HEK293T (cell line): ENCODE measurements at regions not wholly inside any gene's neighbourhood (a gene's known extent, or its start where the extent isn't known, plus 50 kb on each side); places are given as distances from the start of the nearest gene placed in this dataset.
"Not testable (repeated sequence)": the region's sequence is repeated elsewhere in the genome, so short reads cannot be mapped to it uniquely, and the experiment has no call there.

ENCODE experiments used
- NFRKB ChIP-seq: fragments of 450-650 bp; IDR thresholded peaks from 2 replicates; pipeline ENCODE4 v1.6.1; 2016; ENCODE audit warnings: mild to moderate bottlenecking, moderate library complexity
- SP1 ChIP-seq: fragments of 450-650 bp; IDR thresholded peaks from 2 replicates; pipeline ENCODE4 v1.6.1; 2017

- not testable (repeated sequence) for TF ChIP-seq NFRKB, SP1
Observed at GRCh38 chr15:30842798-30843472, 60.8 kb upstream of the FAN1 start.
